Gastroesophageal sphincter (tissue), 4 donors: ENCODE measurements at regions not wholly inside any gene's neighbourhood (a gene's known extent, or its start where the extent isn't known, plus 50 kb on each side); places are given as distances from the start of the nearest gene placed in this dataset.

Experiments used
- ATAC-seq: fragments of 150-250 bp; one replicate; pipeline ENCODE4 v1.9.1; 2016; ENCODE audit warnings: mild to moderate bottlenecking, moderate library complexity
- H3K27ac ChIP-seq, 4 donors: fragments of 200-600 bp; sonication (generic) in 3 of 4; 1 replicate in 3 of 4; 2 replicates in 1 of 4; pipeline ENCODE4 v1.5.1; 2016 to 2019
- H3K27me3 ChIP-seq: fragments of 200-600 bp; sonication (generic); one replicate; pipeline ENCODE4 v1.5.1; 2019
- H3K36me3 ChIP-seq, 2 donors: fragments of 200-600 bp; sonication (generic); one replicate each; pipeline ENCODE4 v1.5.1; 2019; ENCODE audit warnings: control low read depth in 1 of 2
- H3K4me1 ChIP-seq, 3 donors: fragments of 200-600 bp; sonication (generic); 1 replicate in 2 of 3; 2 replicates in 1 of 3; pipeline ENCODE4 v1.5.1; 2016 to 2019; ENCODE audit warnings: control low read depth in 2 of 3
- H3K4me3 ChIP-seq, 2 donors: fragments of 200-600 bp; sonication (generic); one replicate each; pipeline ENCODE4 v1.5.1; 2019; ENCODE audit warnings: mild to moderate bottlenecking in 1 of 2, moderate library complexity in 1 of 2
- H3K9me3 ChIP-seq, 3 donors: fragments of 200-600 bp; sonication (generic); one replicate each; pipeline ENCODE4 v1.5.1; 2017 to 2019; ENCODE audit warnings: control low read depth in 2 of 3
- EP300 ChIP-seq: sonication (generic); formaldehyde crosslinking; IDR thresholded peaks from one replicate; pipeline ENCODE4 v1.6.1; 2017; ENCODE audit warnings: antibody characterized with exemption, mild to moderate bottlenecking
- POLR2A ChIP-seq, 2 donors: fragments of 450-650 bp; IDR thresholded peaks; one replicate each; pipeline ENCODE4 v1.6.1; 2017; ENCODE audit warnings: antibody characterized with exemption in 2 of 2, mild to moderate bottlenecking in 2 of 2, moderate library complexity in 1 of 2
- POLR2AphosphoS5 ChIP-seq: sonication (generic); formaldehyde crosslinking; IDR thresholded peaks from one replicate; pipeline ENCODE4 v1.6.1; 2017; ENCODE audit warnings: antibody characterized with exemption
- WGBS, 2 donors: methylation state at CpG; one replicate each; pipeline ENCODE4 v1.1.5; 2018; ENCODE audit warnings: low coverage in 1 of 2; 5-methylcytosine and 5-hydroxymethylcytosine counted together
- TF ChIP-seq, protein P1 (sequence below), 4 experiments: fragments of 200-600 bp in 2 of 4; fragments of 450-650 bp in 2 of 4; sonication (generic) in 1 of 4; IDR thresholded peaks; one replicate each; pipeline ENCODE4 v1.5.1; 2017 to 2019; ENCODE audit warnings: antibody characterized with exemption in 4 of 4, mild to moderate bottlenecking in 2 of 4, moderate library complexity in 2 of 4

DNA sequence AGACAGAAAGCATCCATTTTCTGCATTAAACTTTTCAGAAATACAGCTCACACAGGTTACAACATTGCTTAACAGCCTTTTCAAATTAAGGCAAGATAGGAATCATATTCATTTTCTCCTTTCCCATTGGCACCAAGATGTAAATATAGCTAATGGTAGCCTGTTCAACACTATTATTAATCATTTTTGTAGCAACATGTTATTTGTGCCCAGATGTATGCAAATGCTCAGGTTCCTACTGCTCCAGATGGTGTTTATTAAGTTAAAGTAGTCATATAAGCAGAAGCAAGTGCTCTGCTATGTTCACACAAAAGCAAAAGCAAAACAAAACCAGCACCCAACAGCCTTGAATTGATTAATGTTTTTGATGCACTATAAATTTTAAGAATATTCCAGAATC, 1110.6 kb downstream of the SLC6A15 start:
- H3K4me1 ChIP-seq = no peaks in the 10 kb centered on the region

GRCh38 chr12:83800022-83800421, 1112.6 kb downstream of the SLC6A15 start:
- no peak for ATAC-seq
- no peaks in the 10 kb centered on the region for H3K27me3 ChIP-seq
- H3K36me3 ChIP-seq = no peaks in the 10 kb centered on the region
- no peaks in the 10 kb centered on the region for H3K4me1 ChIP-seq
- WGBS, 2 donors = 89 to 92% methylated on average over 2 of the region's 2 CpGs
- TF ChIP-seq, protein P1, sequence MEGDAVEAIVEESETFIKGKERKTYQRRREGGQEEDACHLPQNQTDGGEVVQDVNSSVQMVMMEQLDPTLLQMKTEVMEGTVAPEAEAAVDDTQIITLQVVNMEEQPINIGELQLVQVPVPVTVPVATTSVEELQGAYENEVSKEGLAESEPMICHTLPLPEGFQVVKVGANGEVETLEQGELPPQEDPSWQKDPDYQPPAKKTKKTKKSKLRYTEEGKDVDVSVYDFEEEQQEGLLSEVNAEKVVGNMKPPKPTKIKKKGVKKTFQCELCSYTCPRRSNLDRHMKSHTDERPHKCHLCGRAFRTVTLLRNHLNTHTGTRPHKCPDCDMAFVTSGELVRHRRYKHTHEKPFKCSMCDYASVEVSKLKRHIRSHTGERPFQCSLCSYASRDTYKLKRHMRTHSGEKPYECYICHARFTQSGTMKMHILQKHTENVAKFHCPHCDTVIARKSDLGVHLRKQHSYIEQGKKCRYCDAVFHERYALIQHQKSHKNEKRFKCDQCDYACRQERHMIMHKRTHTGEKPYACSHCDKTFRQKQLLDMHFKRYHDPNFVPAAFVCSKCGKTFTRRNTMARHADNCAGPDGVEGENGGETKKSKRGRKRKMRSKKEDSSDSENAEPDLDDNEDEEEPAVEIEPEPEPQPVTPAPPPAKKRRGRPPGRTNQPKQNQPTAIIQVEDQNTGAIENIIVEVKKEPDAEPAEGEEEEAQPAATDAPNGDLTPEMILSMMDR (IDR thresholded peaks at IDR 0.05) = no peak
- TF ChIP-seq EP300 (no peak), POLR2AphosphoS5 (no peak), POLR2A (IDR thresholded peaks at IDR 0.05) (no peak)
- H3K4me3 ChIP-seq = no peak overlapping the region
- H3K9me3 ChIP-seq = no peaks in the 10 kb centered on the region
- H3K27ac ChIP-seq = no peak overlapping the region

More for the DNA sequence above, 1110.6 kb downstream of the SLC6A15 start:
- Histone ChIP-seq H3K27ac (no peak overlapping the region), H3K36me3 (no peaks in the 10 kb centered on the region), H3K4me3 (no peak overlapping the region), H3K9me3 (no peaks in the 10 kb centered on the region), H3K27me3 (no peaks in the 10 kb centered on the region)
- ATAC-seq = no peak
- TF ChIP-seq, protein P1 (IDR thresholded peaks at IDR 0.05) = no peak
- TF ChIP-seq EP300 = no peak
- TF ChIP-seq POLR2AphosphoS5 = no peak
- no peak for TF ChIP-seq POLR2A (IDR thresholded peaks at IDR 0.05)

DNA sequence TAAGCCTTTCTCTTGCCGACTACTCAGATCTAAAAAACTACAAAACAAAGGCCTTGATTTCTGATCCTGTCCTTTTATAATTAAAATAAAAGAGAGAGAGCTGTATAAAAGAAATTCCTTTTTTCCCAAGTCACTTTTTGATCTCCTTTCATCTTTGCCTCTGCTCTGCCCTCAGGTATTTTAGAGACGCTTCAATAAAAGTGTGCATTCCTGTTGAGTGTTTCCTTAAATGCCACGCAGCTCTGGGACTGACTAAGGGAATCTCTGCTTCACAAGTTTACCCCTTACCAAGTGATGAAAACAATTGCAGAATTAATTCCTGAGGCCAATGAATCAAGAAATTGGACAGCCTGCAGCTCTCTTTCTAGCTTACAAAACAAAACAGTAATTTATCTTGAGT, 1109.8 kb downstream of the TMTC2 start:
- Histone ChIP-seq H3K4me3 (no peak overlapping the region), H3K27ac (no peak overlapping the region), H3K27me3 (no peaks in the 10 kb centered on the region), H3K36me3 (no peaks in the 10 kb centered on the region), H3K9me3 (no peaks in the 10 kb centered on the region), H3K4me1 (no peaks in the 10 kb centered on the region)
- WGBS, 2 donors = 67 to 75% methylated on average over 3 of the region's 3 CpGs
- no peak for TF ChIP-seq POLR2A (IDR thresholded peaks at IDR 0.05)
- TF ChIP-seq, protein P1 (IDR thresholded peaks at IDR 0.05) = no peak
- no peak for TF ChIP-seq EP300
- no peak for TF ChIP-seq POLR2AphosphoS5
- ATAC-seq = no peak

GRCh38 chr12:83793616-83794015, 1106.9 kb downstream of the TMTC2 start:
- H3K9me3 ChIP-seq = no peaks in the 10 kb centered on the region
- no peaks in the 10 kb centered on the region for H3K4me1 ChIP-seq
- H3K27ac ChIP-seq = no peak overlapping the region
- H3K27me3 ChIP-seq = no peaks in the 10 kb centered on the region
- TF ChIP-seq POLR2AphosphoS5 (no peak), POLR2A (IDR thresholded peaks at IDR 0.05) (no peak), EP300 (no peak)
- TF ChIP-seq, protein P1 (IDR thresholded peaks at IDR 0.05) = no peak
- no peaks in the 10 kb centered on the region for H3K36me3 ChIP-seq
- H3K4me3 ChIP-seq = no peak overlapping the region
- no peak for ATAC-seq

- Histone ChIP-seq H3K36me3 (no peaks in the 10 kb centered on the region), H3K27ac (no peak overlapping the region), H3K4me1 (no peaks in the 10 kb centered on the region), H3K9me3 (no peaks in the 10 kb centered on the region), H3K27me3 (no peaks in the 10 kb centered on the region), H3K4me3 (no peak overlapping the region)
- 80 to 94% methylated on average over 6 to 7 of the region's 7 CpGs for WGBS, 2 donors
- TF ChIP-seq POLR2AphosphoS5 = no peak
- no peak for TF ChIP-seq POLR2A (IDR thresholded peaks at IDR 0.05)
- no peak for TF ChIP-seq EP300
- TF ChIP-seq, protein P1 (IDR thresholded peaks at IDR 0.05) = no peak
- ATAC-seq = no peak
Measured at GRCh38 chr12:83784298-83784890, 1097.7 kb downstream of the TMTC2 start.
